Glomerular endothelial cell (primary cell): ENCODE measurements at regions not wholly inside any gene's neighbourhood (a gene's known extent, or its start where the extent isn't known, plus 50 kb on each side); places are given as distances from the start of the nearest gene placed in this dataset.
"Not testable (repeated sequence)": the region's sequence is repeated elsewhere in the genome, so short reads cannot be mapped to it uniquely, and the experiment has no call there.

ENCODE experiments used
- DNase-seq: peaks from one replicate; pipeline ENCODE4 v3.0.0-alpha.2; 2011; ENCODE audit warnings: low read depth, low spot score; ENCODE audit errors: extremely low read depth

GRCh38 chr21:15119486-15119885 lies 54.7 kb upstream of the NRIP1 start:
- no peak for DNase-seq

GRCh38 chr21:15121097-15121654 lies 56.4 kb upstream of the NRIP1 start:
- DNase-seq: no peak

GRCh38 chr21:15121655-15122120 lies 56.9 kb upstream of the NRIP1 start:
- DNase-seq: no peak

- DNase-seq: no peak
Observed at GRCh38 chr21:15122241-15122640, 57.4 kb upstream of the NRIP1 start.

- DNase-seq: no peak
Observed at GRCh38 chr21:15124731-15125130, 59.9 kb upstream of the NRIP1 start.

GRCh38 chr21:15126948-15127347 lies 62.1 kb upstream of the NRIP1 start:
- DNase-seq: no peak

GRCh38 chr21:15127437-15127836 lies 62.6 kb upstream of the NRIP1 start:
- DNase-seq: no peak

- no peak for DNase-seq
Observed at GRCh38 chr21:15128267-15128666, 63.5 kb upstream of the NRIP1 start.

- DNase-seq: not testable (repeated sequence)
Observed at GRCh38 chr21:15128714-15129113, 63.9 kb upstream of the NRIP1 start.

- no peak for DNase-seq
Observed at GRCh38 chr21:15130326-15130725, 65.5 kb upstream of the NRIP1 start.

GRCh38 chr21:15130751-15131150 lies 66.0 kb upstream of the NRIP1 start:
- no peak for DNase-seq

GRCh38 chr21:15132781-15133180 lies 68.0 kb upstream of the NRIP1 start:
- DNase-seq: no peak

- DNase-seq: no peak
Observed at GRCh38 chr21:15134701-15135470, 70.1 kb upstream of the NRIP1 start.

- no peak for DNase-seq
Observed at GRCh38 chr21:15135867-15136629, 71.2 kb upstream of the NRIP1 start.

- no peak for DNase-seq
Observed at GRCh38 chr21:15138490-15138889, 73.7 kb upstream of the NRIP1 start.

GRCh38 chr21:15139898-15140297 lies 75.1 kb upstream of the NRIP1 start:
- DNase-seq: no peak

- DNase-seq: no peak
Observed at GRCh38 chr21:15140321-15141019, 75.7 kb upstream of the NRIP1 start.

- DNase-seq: no peak
Observed at GRCh38 chr21:15141261-15141970, 76.6 kb upstream of the NRIP1 start.

GRCh38 chr21:15144026-15144425 lies 79.2 kb upstream of the NRIP1 start:
- no peak for DNase-seq

GRCh38 chr21:15148437-15148836 lies 83.6 kb upstream of the NRIP1 start:
- DNase-seq: no peak
